Kidney (tissue), 13 donors: ENCODE measurements at regions not wholly inside any gene's neighbourhood (a gene's known extent, or its start where the extent isn't known, plus 50 kb on each side); places are given as distances from the start of the nearest gene placed in this dataset.

Source experiments
- DNase-seq, 5 donors: peaks; one replicate each; pipeline ENCODE4 v3.0.0-alpha.2; 2013 to 2020
- FAIRE-seq: peaks from 2 replicates; lab custom pipeline; 2012; peaks lifted over from hg19 to GRCh38; lab: Jason Lieb, UNC
- H3K27ac ChIP-seq, 2 donors: one replicate each; pipeline ENCODE4 v1.7.0; 2013; ENCODE audit warnings: low read depth in 2 of 2, low read length in 2 of 2, inconsistent platforms in 1 of 2
- H3K27me3 ChIP-seq: one replicate; pipeline ENCODE4 v1.7.1; 2013; ENCODE audit warnings: low read length, inconsistent platforms; ENCODE audit not compliant: control insufficient read depth, insufficient read depth
- H3K36me3 ChIP-seq, 3 donors: one replicate each; pipeline versions ENCODE4 v1.7.0 to v1.7.1; 2013; ENCODE audit warnings: low read length in 3 of 3, control low read depth in 1 of 3, inconsistent platforms in 1 of 3; ENCODE audit not compliant: insufficient read depth in 3 of 3, control insufficient read depth in 2 of 3
- H3K4me1 ChIP-seq, 3 donors: one replicate each; pipeline versions ENCODE4 v1.7.0 to v1.7.1; 2013; ENCODE audit warnings: low read length in 3 of 3, inconsistent platforms in 1 of 3, low read depth in 1 of 3; ENCODE audit not compliant: control insufficient read depth in 2 of 3, insufficient read depth in 2 of 3
- H3K4me3 ChIP-seq, 3 donors: one replicate each; pipeline versions ENCODE4 v1.7.0 to v1.8.1; 2013; ENCODE audit warnings: low read length in 3 of 3, control low read depth in 1 of 3, inconsistent platforms in 1 of 3
- H3K9ac ChIP-seq, 3 donors: one replicate each; pipeline versions ENCODE4 v1.7.0 to v1.7.1; 2013; ENCODE audit warnings: low read length in 3 of 3, control low read depth in 1 of 3, inconsistent platforms in 1 of 3
- H3K9me3 ChIP-seq, 3 donors: one replicate each; pipeline versions ENCODE4 v1.7.0 to v1.7.1; 2013; ENCODE audit warnings: low read length in 3 of 3, control low read depth in 1 of 3, inconsistent platforms in 1 of 3; ENCODE audit not compliant: control insufficient read depth in 2 of 3, insufficient read depth in 1 of 3
- intact Hi-C: fragments of 100-400 bp; cut with DNase I; formaldehyde crosslinking; loops from one replicate; pipeline ENCODE4 v1.11.1; 2022
- TF ChIP-seq, protein P1 (sequence below): IDR thresholded peaks from 3 replicates; pipeline ENCODE4 v1.5.1; 2012; ENCODE audit warnings: mild to moderate bottlenecking, moderate library complexity, borderline replicate concordance; ENCODE audit not compliant: insufficient read depth; ENCODE audit errors: extremely low read depth
- donor health status: control.
- donor health status: control.
- donor health status: control.
- donor health status: control.
- donor health status: control.
- donor health status: DM: yes; HTN: yes; CAD: no.
- donor health status: Normal renal cell carcinoma (clear cell type).

DNA sequence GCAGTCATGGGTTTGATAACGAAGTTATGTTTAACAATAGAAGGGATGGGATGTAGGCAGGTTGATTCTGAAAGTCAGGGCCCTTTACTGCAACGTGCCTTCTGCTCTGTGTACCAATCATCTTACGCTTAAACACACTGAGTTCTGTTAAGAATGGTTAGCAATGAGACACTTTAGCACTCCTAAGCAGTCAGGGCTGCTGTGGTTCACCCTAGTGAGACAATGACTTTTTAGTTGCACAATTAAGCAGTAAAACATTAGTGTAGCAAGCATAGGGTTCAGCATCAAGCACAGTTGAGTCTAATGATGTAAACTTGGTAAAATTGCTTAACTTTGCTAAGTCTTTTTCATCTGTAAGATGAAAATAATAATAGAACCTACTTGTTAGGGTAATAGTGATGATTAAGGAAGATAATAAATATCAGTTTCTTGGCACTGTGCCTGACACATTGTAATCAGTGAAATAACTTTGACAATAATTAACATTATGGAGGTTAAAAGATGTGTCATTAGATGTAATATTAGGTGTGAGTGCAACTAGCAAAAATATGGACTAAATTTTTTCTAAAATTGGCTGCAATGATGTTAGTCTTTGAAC, 484.2 kb upstream of the THBS1 start:
- TF ChIP-seq, protein P1, sequence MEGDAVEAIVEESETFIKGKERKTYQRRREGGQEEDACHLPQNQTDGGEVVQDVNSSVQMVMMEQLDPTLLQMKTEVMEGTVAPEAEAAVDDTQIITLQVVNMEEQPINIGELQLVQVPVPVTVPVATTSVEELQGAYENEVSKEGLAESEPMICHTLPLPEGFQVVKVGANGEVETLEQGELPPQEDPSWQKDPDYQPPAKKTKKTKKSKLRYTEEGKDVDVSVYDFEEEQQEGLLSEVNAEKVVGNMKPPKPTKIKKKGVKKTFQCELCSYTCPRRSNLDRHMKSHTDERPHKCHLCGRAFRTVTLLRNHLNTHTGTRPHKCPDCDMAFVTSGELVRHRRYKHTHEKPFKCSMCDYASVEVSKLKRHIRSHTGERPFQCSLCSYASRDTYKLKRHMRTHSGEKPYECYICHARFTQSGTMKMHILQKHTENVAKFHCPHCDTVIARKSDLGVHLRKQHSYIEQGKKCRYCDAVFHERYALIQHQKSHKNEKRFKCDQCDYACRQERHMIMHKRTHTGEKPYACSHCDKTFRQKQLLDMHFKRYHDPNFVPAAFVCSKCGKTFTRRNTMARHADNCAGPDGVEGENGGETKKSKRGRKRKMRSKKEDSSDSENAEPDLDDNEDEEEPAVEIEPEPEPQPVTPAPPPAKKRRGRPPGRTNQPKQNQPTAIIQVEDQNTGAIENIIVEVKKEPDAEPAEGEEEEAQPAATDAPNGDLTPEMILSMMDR: no peak
- Histone ChIP-seq H3K9me3 (no peaks in the 10 kb centered on the region), H3K36me3 (no peaks in the 10 kb centered on the region), H3K27me3 (no peaks in the 10 kb centered on the region), H3K4me3 (no peak overlapping the region), H3K27ac (no peak overlapping the region), H3K4me1 (no peaks in the 10 kb centered on the region), H3K9ac (no peak overlapping the region)
- intact Hi-C loops: no loop called here
- FAIRE-seq (no peak), DNase-seq (no peak)

- Histone ChIP-seq H3K4me3 (no peak overlapping the region), H3K4me1 (no peaks in the 10 kb centered on the region), H3K27me3 (no peaks in the 10 kb centered on the region), H3K36me3 (no peaks in the 10 kb centered on the region), H3K27ac (no peak overlapping the region), H3K9me3 (no peaks in the 10 kb centered on the region), H3K9ac (no peak overlapping the region)
- intact Hi-C loops: no loop called here
- DNase-seq: no peak
- TF ChIP-seq, protein P1: no peak
- FAIRE-seq: no peak
Observed at GRCh38 chr15:39099524-39099923, 481.4 kb upstream of the THBS1 start.

DNA sequence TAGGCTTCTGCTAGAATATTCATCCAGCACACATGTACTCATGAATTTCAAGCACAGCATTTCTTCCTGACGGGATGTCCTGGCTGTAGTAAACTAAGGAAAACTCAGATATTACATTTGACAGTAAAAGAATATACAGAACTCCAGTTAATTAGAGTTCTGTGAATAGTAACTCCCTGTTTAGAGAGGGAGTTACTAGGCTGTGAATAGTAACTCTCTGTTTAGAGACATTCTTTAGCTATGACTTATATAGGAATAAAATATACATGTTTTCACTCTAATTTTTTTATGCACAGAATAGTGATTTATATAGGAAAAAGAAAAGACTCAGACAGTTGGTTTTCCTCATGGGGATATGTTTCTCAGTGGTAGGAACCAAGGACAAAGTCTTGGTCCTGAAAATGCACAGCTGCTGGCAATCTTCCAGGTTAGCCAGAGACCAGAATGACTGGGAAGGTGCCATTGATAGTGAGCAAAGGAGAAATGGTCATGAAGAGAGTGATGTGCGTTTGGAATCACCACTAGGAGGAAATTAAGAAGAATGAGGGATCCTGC, 480.7 kb upstream of the THBS1 start:
- H3K36me3 ChIP-seq: no peaks in the 10 kb centered on the region
- H3K9ac ChIP-seq: no peak overlapping the region
- no peak overlapping the region for H3K27ac ChIP-seq
- H3K9me3 ChIP-seq: no peaks in the 10 kb centered on the region
- intact Hi-C loops: no loop called here
- no peak overlapping the region for H3K4me3 ChIP-seq
- DNase-seq (no peak), FAIRE-seq (no peak)
- no peaks in the 10 kb centered on the region for H3K4me1 ChIP-seq
- TF ChIP-seq, protein P1: no peak
- H3K27me3 ChIP-seq: no peaks in the 10 kb centered on the region

DNA sequence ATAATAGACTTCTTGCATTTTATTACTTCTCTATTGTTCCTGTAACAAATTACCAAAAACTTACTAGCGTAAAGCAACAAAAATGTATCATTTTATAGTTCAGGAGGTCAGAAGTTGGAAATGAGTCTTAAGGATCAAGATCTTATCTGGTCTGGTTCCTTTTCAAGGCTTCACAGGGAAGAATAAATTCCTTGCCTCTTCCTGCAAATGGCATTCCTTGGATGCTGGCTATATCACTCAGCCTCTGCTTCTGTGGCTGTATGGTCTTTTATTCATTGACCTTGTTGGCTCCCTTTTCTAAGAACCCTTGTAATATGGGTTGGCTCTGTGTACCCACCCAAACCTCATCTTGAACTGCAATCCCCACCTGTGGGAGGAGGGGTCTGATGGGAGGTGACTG, 478.4 kb upstream of the THBS1 start:
- DNase-seq: no peak
- no peak for FAIRE-seq
- H3K27ac ChIP-seq: no peak overlapping the region
- no peaks in the 10 kb centered on the region for H3K36me3 ChIP-seq
- intact Hi-C loops: no loop called here
- H3K9ac ChIP-seq: no peak overlapping the region
- TF ChIP-seq, protein P1: no peak
- H3K4me3 ChIP-seq: no peak overlapping the region
- H3K9me3 ChIP-seq: no peaks in the 10 kb centered on the region
- H3K4me1 ChIP-seq: no peaks in the 10 kb centered on the region
- H3K27me3 ChIP-seq: no peaks in the 10 kb centered on the region
